ENCODE measurements at regions not wholly inside any gene's neighbourhood (a gene's known extent, or its start where the extent isn't known, plus 50 kb on each side); places are given as distances from the start of the nearest gene placed in this dataset.

DNA sequence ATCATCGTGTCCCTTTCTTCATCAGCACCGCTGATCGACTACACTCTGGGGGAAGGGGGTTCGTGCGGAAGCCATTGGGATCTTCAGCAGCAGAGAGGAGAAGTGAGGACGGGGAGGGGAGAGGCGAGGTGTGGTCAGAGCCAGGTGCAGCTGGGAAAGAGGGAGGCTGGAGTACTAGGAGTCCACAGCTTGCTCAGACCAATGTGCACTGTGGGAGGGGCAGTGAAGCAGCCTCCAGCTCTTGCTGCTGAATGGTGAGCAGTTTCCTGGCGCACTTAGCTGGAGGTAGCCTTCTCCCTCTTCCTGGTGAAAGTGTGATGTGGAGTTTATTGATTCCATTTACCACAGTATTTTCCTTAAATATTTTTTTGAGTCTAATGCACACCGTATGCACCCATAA lies 99.0 kb upstream of the NECTIN1 start:
- H3K4me3 ChIP-seq (ENCODE audit: low read depth, low read length, poor library complexity, severe bottlenecking), result no peak overlapping the region
- no peak for TF ChIP-seq EZH2 (IDR thresholded peaks at IDR 0.05; ENCODE audit: borderline replicate concordance, low read length)
- TF ChIP-seq, protein P1, sequence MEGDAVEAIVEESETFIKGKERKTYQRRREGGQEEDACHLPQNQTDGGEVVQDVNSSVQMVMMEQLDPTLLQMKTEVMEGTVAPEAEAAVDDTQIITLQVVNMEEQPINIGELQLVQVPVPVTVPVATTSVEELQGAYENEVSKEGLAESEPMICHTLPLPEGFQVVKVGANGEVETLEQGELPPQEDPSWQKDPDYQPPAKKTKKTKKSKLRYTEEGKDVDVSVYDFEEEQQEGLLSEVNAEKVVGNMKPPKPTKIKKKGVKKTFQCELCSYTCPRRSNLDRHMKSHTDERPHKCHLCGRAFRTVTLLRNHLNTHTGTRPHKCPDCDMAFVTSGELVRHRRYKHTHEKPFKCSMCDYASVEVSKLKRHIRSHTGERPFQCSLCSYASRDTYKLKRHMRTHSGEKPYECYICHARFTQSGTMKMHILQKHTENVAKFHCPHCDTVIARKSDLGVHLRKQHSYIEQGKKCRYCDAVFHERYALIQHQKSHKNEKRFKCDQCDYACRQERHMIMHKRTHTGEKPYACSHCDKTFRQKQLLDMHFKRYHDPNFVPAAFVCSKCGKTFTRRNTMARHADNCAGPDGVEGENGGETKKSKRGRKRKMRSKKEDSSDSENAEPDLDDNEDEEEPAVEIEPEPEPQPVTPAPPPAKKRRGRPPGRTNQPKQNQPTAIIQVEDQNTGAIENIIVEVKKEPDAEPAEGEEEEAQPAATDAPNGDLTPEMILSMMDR (IDR thresholded peaks at IDR 0.05; ENCODE audit: low read length), result no peak
- no peak overlapping the region for H3K9ac ChIP-seq (ENCODE audit: low read length)
- H3K9me2 ChIP-seq (ENCODE audit: low read depth, low read length), result no peaks in the 10 kb centered on the region
- H4K20me1 ChIP-seq (ENCODE audit: insufficient read depth, low read length), result no peaks in the 10 kb centered on the region
- no peak overlapping the region for H3K27ac ChIP-seq (ENCODE audit: low read depth, low read length, poor library complexity, severe bottlenecking)
- no peaks in the 10 kb centered on the region for H3K79me2 ChIP-seq (ENCODE audit: insufficient read depth, low read length)
- H2AFZ ChIP-seq (ENCODE audit: low read length), result no peak overlapping the region
- no peak overlapping the region for H3K4me2 ChIP-seq (ENCODE audit: low read length)
- H3K9me3 ChIP-seq (ENCODE audit: low read length), result no peaks in the 10 kb centered on the region
- H3K36me3 ChIP-seq (ENCODE audit: insufficient read depth, low read length), result no peaks in the 10 kb centered on the region
- H3K27me3 ChIP-seq (ENCODE audit: insufficient read depth, low read length), result no peaks in the 10 kb centered on the region
- H3F3A ChIP-seq (ENCODE audit: insufficient read depth, low read length), result no peaks in the 10 kb centered on the region
- no peaks in the 10 kb centered on the region for H3K4me1 ChIP-seq (ENCODE audit: insufficient read depth, low read length, severe bottlenecking)

DNA sequence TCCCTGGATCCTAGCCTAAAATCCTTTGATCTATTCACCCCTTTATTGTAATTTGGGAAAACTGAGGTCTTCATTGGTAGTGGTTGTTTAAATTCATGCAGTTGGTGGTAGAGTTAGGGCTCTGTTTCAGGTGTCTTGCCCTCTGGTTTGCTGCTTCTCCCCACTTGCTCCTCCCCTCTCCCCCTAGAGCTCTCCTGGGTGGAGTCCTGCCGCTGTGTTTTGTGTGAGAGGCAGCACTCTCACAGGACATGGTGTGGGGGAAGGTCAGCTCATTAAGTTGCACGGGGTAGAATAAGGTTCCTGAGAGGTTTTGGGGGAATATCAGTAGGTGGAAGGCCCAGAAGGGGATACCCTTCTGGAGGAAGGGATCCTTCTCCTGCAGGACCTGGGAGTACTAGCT lies 98.1 kb upstream of the NECTIN1 start:
- Histone ChIP-seq H2AFZ (ENCODE audit: low read length) (no peak overlapping the region), H3K27me3 (ENCODE audit: insufficient read depth, low read length) (no peaks in the 10 kb centered on the region), H3F3A (ENCODE audit: insufficient read depth, low read length) (no peaks in the 10 kb centered on the region), H3K4me3 (ENCODE audit: low read depth, low read length, poor library complexity, severe bottlenecking) (no peak overlapping the region), H3K4me2 (ENCODE audit: low read length) (no peak overlapping the region), H4K20me1 (ENCODE audit: insufficient read depth, low read length) (no peaks in the 10 kb centered on the region), H3K4me1 (ENCODE audit: insufficient read depth, low read length, severe bottlenecking) (no peaks in the 10 kb centered on the region), H3K79me2 (ENCODE audit: insufficient read depth, low read length) (no peaks in the 10 kb centered on the region), H3K27ac (ENCODE audit: low read depth, low read length, poor library complexity, severe bottlenecking) (no peak overlapping the region), H3K9me3 (ENCODE audit: low read length) (no peaks in the 10 kb centered on the region), H3K9me2 (ENCODE audit: low read depth, low read length) (no peaks in the 10 kb centered on the region), H3K36me3 (ENCODE audit: insufficient read depth, low read length) (no peaks in the 10 kb centered on the region), H3K9ac (ENCODE audit: low read length) (no peak overlapping the region)
- no peak for TF ChIP-seq EZH2 (IDR thresholded peaks at IDR 0.05; ENCODE audit: borderline replicate concordance, low read length)
- TF ChIP-seq, protein P1 (IDR thresholded peaks at IDR 0.05; ENCODE audit: low read length), result no peak

DNA sequence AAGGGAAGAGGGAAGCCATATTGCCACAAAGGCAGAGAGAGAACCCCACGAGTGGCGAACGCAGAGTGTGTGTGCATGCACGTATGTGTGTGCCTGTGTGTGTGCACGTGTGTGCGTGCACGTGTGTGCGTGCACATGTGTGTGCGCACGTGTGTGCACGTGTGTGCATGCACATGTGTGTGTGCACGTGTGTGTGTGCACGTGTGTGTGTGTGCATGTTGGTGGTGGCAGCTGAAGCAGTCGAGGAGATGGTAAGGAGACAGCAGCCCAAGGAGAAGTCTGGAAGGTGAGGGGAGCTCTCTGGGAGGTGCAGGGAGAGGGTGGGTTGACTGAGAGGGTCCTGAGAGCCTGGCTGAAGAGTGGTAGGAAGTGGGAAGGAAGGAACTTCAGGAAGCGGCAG lies 94.1 kb upstream of the NECTIN1 start:
- Histone ChIP-seq H3K9ac (ENCODE audit: low read length) (no peak overlapping the region), H3K27me3 (ENCODE audit: insufficient read depth, low read length) (no peaks in the 10 kb centered on the region), H3K27ac (ENCODE audit: low read depth, low read length, poor library complexity, severe bottlenecking) (no peak overlapping the region), H3K79me2 (ENCODE audit: insufficient read depth, low read length) (no peaks in the 10 kb centered on the region), H3K4me1 (ENCODE audit: insufficient read depth, low read length, severe bottlenecking) (no peaks in the 10 kb centered on the region), H4K20me1 (ENCODE audit: insufficient read depth, low read length) (no peaks in the 10 kb centered on the region), H3K9me3 (ENCODE audit: low read length) (no peaks in the 10 kb centered on the region), H3K4me3 (ENCODE audit: low read depth, low read length, poor library complexity, severe bottlenecking) (no peak overlapping the region), H3K4me2 (ENCODE audit: low read length) (no peak overlapping the region), H3F3A (ENCODE audit: insufficient read depth, low read length) (no peaks in the 10 kb centered on the region), H3K9me2 (ENCODE audit: low read depth, low read length) (no peaks in the 10 kb centered on the region), H3K36me3 (ENCODE audit: insufficient read depth, low read length) (no peaks in the 10 kb centered on the region), H2AFZ (ENCODE audit: low read length) (no peak overlapping the region)
- TF ChIP-seq, protein P1 (IDR thresholded peaks at IDR 0.05; ENCODE audit: low read length), result no peak
- TF ChIP-seq EZH2 (IDR thresholded peaks at IDR 0.05; ENCODE audit: borderline replicate concordance, low read length), result no peak

All from OCI-LY1 (cell line).